Thoracic aorta (tissue), 2 donors: ENCODE measurements at regions not wholly inside any gene's neighbourhood (a gene's known extent, or its start where the extent isn't known, plus 50 kb on each side); places are given as distances from the start of the nearest gene placed in this dataset.

ENCODE experiments used
- ATAC-seq: fragments of 150-250 bp; one replicate; pipeline ENCODE4 v1.8.0; 2017; ENCODE audit warnings: low read depth; ENCODE audit not compliant: insufficient number of reproducible peaks, low FRiP score
- DNase-seq: peaks from one replicate; pipeline ENCODE4 v3.0.0-alpha.2; 2020; ENCODE audit warnings: low spot score
- H3K27ac ChIP-seq, 2 donors: fragments of 200-600 bp; sonication (generic); 1 replicate in 1 of 2; 2 replicates in 1 of 2; pipeline ENCODE4 v1.5.1; 2016; ENCODE audit warnings: mild to moderate bottlenecking in 2 of 2, moderate library complexity in 2 of 2
- H3K27me3 ChIP-seq: fragments of 200-600 bp; sonication (generic); replicated peaks from 2 replicates; pipeline ENCODE4 v1.6.0; 2016; ENCODE audit warnings: mild to moderate bottlenecking; ENCODE audit not compliant: insufficient read depth
- H3K36me3 ChIP-seq: fragments of 200-600 bp; sonication (generic); one replicate; pipeline ENCODE4 v1.5.1; 2016
- H3K4me1 ChIP-seq, 2 donors: fragments of 200-600 bp; sonication (generic); 1 replicate in 1 of 2; 2 replicates in 1 of 2; pipeline versions ENCODE4 v1.5.1 to v1.6.0; 2016; ENCODE audit warnings: low read depth in 2 of 2, mild to moderate bottlenecking in 1 of 2; ENCODE audit not compliant: control insufficient read depth in 1 of 2
- H3K4me3 ChIP-seq: fragments of 200-600 bp; sonication (generic); 2 replicates; pipeline ENCODE4 v1.5.1; 2016; ENCODE audit warnings: mild to moderate bottlenecking
- H3K9me3 ChIP-seq: fragments of 200-600 bp; sonication (generic); 2 replicates; pipeline ENCODE4 v1.5.1; 2016
- TF ChIP-seq, protein P1 (sequence below): fragments of 200-600 bp; sonication (generic); IDR thresholded peaks from one replicate; pipeline ENCODE4 v1.5.1; 2019; ENCODE audit warnings: antibody characterized with exemption

DNA sequence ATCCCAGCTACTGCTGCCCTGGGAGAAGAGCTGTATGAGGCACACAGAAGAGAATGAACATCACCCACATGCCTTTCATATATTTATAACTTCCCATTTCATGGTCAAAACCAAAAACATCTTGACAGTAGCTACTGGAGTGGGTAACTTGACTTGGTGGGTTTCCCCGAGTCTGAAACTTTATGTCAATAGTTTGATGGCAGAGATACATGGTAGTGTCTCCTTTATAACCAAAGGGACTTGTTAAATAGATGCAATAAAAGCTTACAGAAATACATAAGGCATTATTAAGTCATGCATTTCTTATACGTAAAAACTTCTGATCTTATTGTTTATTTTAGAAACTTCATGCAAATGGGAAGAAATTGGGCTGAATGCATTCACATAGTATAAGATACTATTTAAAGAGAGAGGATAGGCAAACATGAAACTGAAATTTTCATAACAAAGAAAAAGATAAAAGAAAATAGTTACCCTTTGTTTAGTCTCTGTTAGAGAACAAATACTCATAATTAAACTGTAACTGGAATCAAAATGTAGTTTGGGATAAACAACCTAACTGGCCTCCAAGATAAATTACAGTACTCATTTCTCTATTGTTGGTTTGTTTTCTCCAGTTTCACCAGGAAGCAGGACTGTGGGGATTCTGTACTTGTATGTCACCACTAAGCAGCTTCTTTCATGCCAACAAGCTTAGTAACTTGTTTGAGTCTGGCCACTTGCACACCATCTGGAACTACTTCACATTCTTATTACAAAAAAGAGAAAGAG lies 459.3 kb upstream of the MEF2C start:
- no peaks in the 10 kb centered on the region for H3K9me3 ChIP-seq
- TF ChIP-seq, protein P1, sequence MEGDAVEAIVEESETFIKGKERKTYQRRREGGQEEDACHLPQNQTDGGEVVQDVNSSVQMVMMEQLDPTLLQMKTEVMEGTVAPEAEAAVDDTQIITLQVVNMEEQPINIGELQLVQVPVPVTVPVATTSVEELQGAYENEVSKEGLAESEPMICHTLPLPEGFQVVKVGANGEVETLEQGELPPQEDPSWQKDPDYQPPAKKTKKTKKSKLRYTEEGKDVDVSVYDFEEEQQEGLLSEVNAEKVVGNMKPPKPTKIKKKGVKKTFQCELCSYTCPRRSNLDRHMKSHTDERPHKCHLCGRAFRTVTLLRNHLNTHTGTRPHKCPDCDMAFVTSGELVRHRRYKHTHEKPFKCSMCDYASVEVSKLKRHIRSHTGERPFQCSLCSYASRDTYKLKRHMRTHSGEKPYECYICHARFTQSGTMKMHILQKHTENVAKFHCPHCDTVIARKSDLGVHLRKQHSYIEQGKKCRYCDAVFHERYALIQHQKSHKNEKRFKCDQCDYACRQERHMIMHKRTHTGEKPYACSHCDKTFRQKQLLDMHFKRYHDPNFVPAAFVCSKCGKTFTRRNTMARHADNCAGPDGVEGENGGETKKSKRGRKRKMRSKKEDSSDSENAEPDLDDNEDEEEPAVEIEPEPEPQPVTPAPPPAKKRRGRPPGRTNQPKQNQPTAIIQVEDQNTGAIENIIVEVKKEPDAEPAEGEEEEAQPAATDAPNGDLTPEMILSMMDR: no peak
- ATAC-seq (no peak), DNase-seq (no peak)
- H3K4me3 ChIP-seq: no peak overlapping the region
- H3K36me3 ChIP-seq: no peaks in the 10 kb centered on the region
- no peak overlapping the region for H3K27ac ChIP-seq
- no peaks in the 10 kb centered on the region for H3K27me3 ChIP-seq
- peaks cover 23 to 38% of the 10 kb centered on the region in 2 donors for H3K4me1 ChIP-seq

DNA sequence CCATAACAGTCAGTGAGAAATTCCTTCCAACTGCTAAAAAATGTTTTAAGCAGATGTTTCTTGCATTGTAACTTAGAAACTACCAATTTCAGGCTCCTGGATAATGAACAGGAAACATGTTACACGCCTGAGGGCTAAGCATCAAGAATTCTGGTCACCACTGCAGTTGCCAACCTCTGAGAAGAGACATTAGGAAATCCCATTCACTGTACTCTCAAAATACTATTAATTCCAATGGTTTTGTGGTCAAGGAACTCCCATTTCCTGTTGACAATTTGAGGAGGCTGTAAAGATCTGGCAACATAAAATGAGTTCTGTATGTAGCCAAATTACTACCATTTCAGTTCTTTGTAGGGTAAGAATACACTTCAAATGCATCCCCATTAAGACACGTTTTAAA lies 456.0 kb upstream of the MEF2C start:
- Histone ChIP-seq H3K27me3 (no peaks in the 10 kb centered on the region), H3K36me3 (no peaks in the 10 kb centered on the region), H3K9me3 (no peaks in the 10 kb centered on the region), H3K4me1 (peaks cover 23 to 30% of the 10 kb centered on the region in 2 donors), H3K27ac (no peak overlapping the region), H3K4me3 (no peak overlapping the region)
- ATAC-seq: no peak
- TF ChIP-seq, protein P1: no peak
- no peak for DNase-seq

DNA sequence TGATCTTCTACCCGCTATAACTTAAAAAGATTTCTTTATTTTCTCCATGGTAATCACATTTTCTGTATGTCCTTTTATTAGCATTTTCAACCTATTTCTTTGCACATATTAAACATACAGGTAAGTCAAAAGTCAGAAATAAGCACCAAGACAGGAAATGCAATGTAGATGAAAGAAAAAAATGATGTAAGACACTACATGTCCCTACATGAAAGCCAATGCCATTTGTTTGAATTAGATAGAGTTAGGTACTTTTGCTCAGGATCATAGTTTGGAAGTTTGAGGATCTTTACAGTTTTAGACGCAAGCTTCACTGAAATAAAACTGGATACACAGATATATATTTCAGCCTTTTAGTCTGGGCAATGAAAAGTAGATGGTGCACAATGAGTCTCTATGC lies 453.1 kb upstream of the MEF2C start:
- ATAC-seq: no peak
- Histone ChIP-seq H3K27me3 (no peaks in the 10 kb centered on the region), H3K36me3 (no peaks in the 10 kb centered on the region), H3K27ac (no peak overlapping the region), H3K9me3 (no peaks in the 10 kb centered on the region), H3K4me1 (peaks cover 2% of the 10 kb centered on the region in 2 donors), H3K4me3 (no peak overlapping the region)
- TF ChIP-seq, protein P1: no peak
- no peak for DNase-seq

DNA sequence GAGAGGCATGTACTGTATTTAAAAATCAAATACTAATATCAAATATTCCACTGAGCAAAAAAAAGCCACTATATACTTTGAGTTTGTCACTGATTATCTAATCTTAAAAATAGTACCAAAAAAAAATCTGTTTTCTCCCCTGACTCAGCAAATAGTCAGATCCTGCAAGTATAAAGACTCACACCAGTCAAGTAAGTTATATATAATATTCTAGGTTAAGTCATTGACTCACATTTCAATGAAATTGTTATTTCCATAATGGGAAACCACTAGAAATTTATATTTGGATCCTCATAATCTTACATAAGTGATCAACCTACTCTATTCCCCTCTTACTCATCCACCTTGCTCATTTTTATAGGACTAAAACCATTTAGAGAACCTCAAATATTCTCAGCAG lies 447.2 kb upstream of the MEF2C start:
- no peak for DNase-seq
- Histone ChIP-seq H3K36me3 (no peaks in the 10 kb centered on the region), H3K4me1 (no peaks in the 10 kb centered on the region), H3K9me3 (no peaks in the 10 kb centered on the region), H3K4me3 (no peak overlapping the region), H3K27me3 (no peaks in the 10 kb centered on the region), H3K27ac (no peak overlapping the region)
- TF ChIP-seq, protein P1: no peak
- no peak for ATAC-seq

DNA sequence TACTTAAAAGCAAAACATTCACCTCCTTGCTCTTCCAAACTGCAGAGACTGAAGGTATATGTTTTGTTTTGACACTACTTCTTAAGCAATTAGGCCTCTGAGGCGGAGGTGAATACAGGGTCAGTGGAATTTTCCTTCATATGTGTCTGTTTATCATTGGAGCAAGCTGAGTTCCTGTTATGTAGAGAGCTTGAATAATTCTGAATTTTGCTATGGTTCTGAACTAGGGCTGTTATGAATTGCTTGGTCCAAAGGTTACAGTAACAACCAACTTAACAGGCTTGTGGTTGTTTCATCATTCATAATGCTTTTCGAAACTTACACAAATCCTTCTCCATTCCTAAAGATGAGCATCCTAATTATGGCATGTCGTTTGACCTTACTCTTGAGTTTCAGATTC lies 444.6 kb upstream of the MEF2C start:
- H3K36me3 ChIP-seq: no peaks in the 10 kb centered on the region
- no peak overlapping the region for H3K4me3 ChIP-seq
- TF ChIP-seq, protein P1: no peak
- no peaks in the 10 kb centered on the region for H3K9me3 ChIP-seq
- H3K4me1 ChIP-seq: peaks cover 0 to 4% of the 10 kb centered on the region in 2 donors
- H3K27me3 ChIP-seq: no peaks in the 10 kb centered on the region
- no peak for ATAC-seq
- no peak for DNase-seq
- no peak overlapping the region for H3K27ac ChIP-seq
